Heart left ventricle (tissue), 16 donors: ENCODE measurements at regions not wholly inside any gene's neighbourhood (a gene's known extent, or its start where the extent isn't known, plus 50 kb on each side); places are given as distances from the start of the nearest gene placed in this dataset.

ENCODE experiments used
- ATAC-seq, 4 donors: fragments of 200-7000 bp; cut with Tn5 transposase; one replicate each; pipeline ENCODE4 v1.9.1; 2020 to 2022; ENCODE audit warnings: moderate library complexity in 4 of 4, mild to moderate bottlenecking in 3 of 4, moderate number of reproducible peaks in 1 of 4
- DNase-seq, 5 donors: peaks; one replicate each; pipeline ENCODE4 v3.0.0-alpha.2; 2020
- H3K27ac ChIP-seq, 12 donors: fragments of 200-600 bp; sonication (generic) in 4 of 12; one replicate each; pipeline versions ENCODE4 v1.5.0 to v1.8.0; 2016 to 2022; ENCODE audit warnings: mild to moderate bottlenecking in 2 of 12
- H3K27me3 ChIP-seq, 9 donors: fragments of 200-600 bp; sonication (generic) in 2 of 9; one replicate each; pipeline versions ENCODE4 v1.5.1 to v1.8.0; 2016 to 2022; ENCODE audit warnings: mild to moderate bottlenecking in 3 of 9
- H3K36me3 ChIP-seq, 9 donors: fragments of 200-600 bp; sonication (generic) in 2 of 9; one replicate each; pipeline versions ENCODE4 v1.5.0 to v1.8.0; 2018 to 2022; ENCODE audit warnings: mild to moderate bottlenecking in 2 of 9
- H3K4me1 ChIP-seq, 12 donors: fragments of 200-600 bp; sonication (generic) in 4 of 12; one replicate each; pipeline versions ENCODE4 v1.5.0 to v1.8.0; 2016 to 2022; ENCODE audit warnings: mild to moderate bottlenecking in 3 of 12
- H3K4me3 ChIP-seq, 12 donors: fragments of 200-600 bp; sonication (generic) in 4 of 12; one replicate each; pipeline versions ENCODE4 v1.5.0 to v1.8.0; 2017 to 2022; ENCODE audit warnings: mild to moderate bottlenecking in 9 of 12, moderate library complexity in 4 of 12
- H3K9me3 ChIP-seq, 12 donors: fragments of 200-600 bp; sonication (generic) in 4 of 12; one replicate each; pipeline versions ENCODE4 v1.5.0 to v1.8.0; 2016 to 2022; ENCODE audit warnings: mild to moderate bottlenecking in 1 of 12
- CTCF ChIP-seq, 12 donors: fragments of 200-600 bp; sonication (generic) in 4 of 12; IDR thresholded peaks; one replicate each; pipeline versions ENCODE4 v1.5.0 to v1.8.0; 2018 to 2022; ENCODE audit warnings: antibody characterized with exemption in 12 of 12, mild to moderate bottlenecking in 5 of 12
- POLR2A ChIP-seq, 2 donors: fragments of 450-650 bp; IDR thresholded peaks; one replicate each; pipeline ENCODE4 v1.6.1; 2017; ENCODE audit warnings: antibody characterized with exemption in 2 of 2, mild to moderate bottlenecking in 2 of 2, moderate library complexity in 2 of 2
- WGBS, 4 donors: extraction: QIAGEN DNeasy Blood & Tissue Kit in 2 of 4; methylation state at CpG; one replicate each; pipeline versions ENCODE4 v1.1.5 to v1.1.7; 2013 to 2018; 5-methylcytosine and 5-hydroxymethylcytosine counted together
- intact Hi-C, 10 donors: fragments of 100-400 bp; cut with DNase I; formaldehyde crosslinking; loops; one replicate each; pipeline versions ENCODE4 v1.11.1 to v1.14.2; 2022
- donor health status: ischemic (EF 13 %, LVEDD 7.1; RV severe dilation, severe dysfunction).
- donor health status: healthy with polysubstance abuse.
- donor health status: DM: no; HTN: yes; CAD: no.
- donor health status: DM: no; HTN: no; CAD: no.
- donor health status: ischemic (EF 25% LVEDD 6.9; RV normal size, moderate dysfunction).
- donor health status: ischemic (EF 25% LVEDD 5.7; RV mildly dilated, moderate dysfunction).
- donor health status: healthy.
- donor health status: DM: yes; HTN: yes; CAD: no.
- donor health status: ischemic (EF 35%, LVEDD 5.7; RV mildly dilated, moderate dysfunction).
- donor health status: nonischemic (EF 11% LVEDD 7.7; RV severe dilation, severe dysfunction).
- donor health status: DM: yes; HTN: yes; CAD: no.
- donor health status: PGD.
- donor health status: ischemic (EF 29% LVEDD 5.4; RV normal size, mild dysfunction).
- donor health status: nonischemic (EF 23%, LVEDD 6.1; RV moderate dilation, normal function).

GRCh38 chr16:9480503-9480902, 389.1 kb downstream of the HAPSTR1 start:
- 69 to 86% (median 84%) methylated on average over 3 of the region's 3 CpGs for WGBS, 4 donors

GRCh38 chr16:9481747-9482730, 390.6 kb downstream of the HAPSTR1 start:
- no peaks in the 10 kb centered on the region for H3K9me3 ChIP-seq
- H3K27ac ChIP-seq = no peak overlapping the region
- no peak overlapping the region for H3K4me3 ChIP-seq
- no peak for DNase-seq
- intact Hi-C loops = no loop called here
- ATAC-seq = no peak
- WGBS, 4 donors = 58 to 61% (median 60%) methylated on average over 18 of the region's 18 CpGs
- H3K27me3 ChIP-seq = peaks cover 0 to 9% (median 0%) of the 10 kb centered on the region in 9 donors
- no peaks in the 10 kb centered on the region for H3K4me1 ChIP-seq
- no peaks in the 10 kb centered on the region for H3K36me3 ChIP-seq
- TF ChIP-seq CTCF (IDR thresholded peaks at IDR 0.05) = no peak
- TF ChIP-seq POLR2A (IDR thresholded peaks at IDR 0.05) = no peak

More at GRCh38 chr16:9480503-9480902, 389.1 kb downstream of the HAPSTR1 start:
- intact Hi-C loops = no loop called here
- Histone ChIP-seq H3K27me3 (peaks cover 0 to 9% (median 0%) of the 10 kb centered on the region in 9 donors), H3K4me1 (no peaks in the 10 kb centered on the region), H3K36me3 (no peaks in the 10 kb centered on the region), H3K4me3 (no peak overlapping the region), H3K9me3 (no peaks in the 10 kb centered on the region), H3K27ac (no peak overlapping the region)
- no peak for DNase-seq
- no peak for ATAC-seq
- TF ChIP-seq POLR2A (IDR thresholded peaks at IDR 0.05) = no peak

- no peak for TF ChIP-seq CTCF (IDR thresholded peaks at IDR 0.05)
- no peak for TF ChIP-seq POLR2A (IDR thresholded peaks at IDR 0.05)
- H3K9me3 ChIP-seq = peaks cover 0 to 6% (median 0%) of the 10 kb centered on the region in 12 donors
- H3K36me3 ChIP-seq = no peaks in the 10 kb centered on the region
- peaks cover 0 to 9% (median 0%) of the 10 kb centered on the region in 9 donors for H3K27me3 ChIP-seq
- DNase-seq (no peak), ATAC-seq (no peak)
- H3K4me3 ChIP-seq = no peak overlapping the region
- intact Hi-C loops = no loop called here
- H3K27ac ChIP-seq = no peak overlapping the region
- no peaks in the 10 kb centered on the region for H3K4me1 ChIP-seq
- 61 to 76% (median 68%) methylated on average over 3 of the region's 3 CpGs for WGBS, 4 donors
These were observed 393.0 kb downstream of the HAPSTR1 start for GRCh38 chr16:9484426-9484825.

GRCh38 chr16:9484881-9485280, 393.4 kb downstream of the HAPSTR1 start:
- Histone ChIP-seq H3K4me3 (no peak overlapping the region), H3K4me1 (no peaks in the 10 kb centered on the region), H3K27me3 (peaks cover 0 to 9% (median 0%) of the 10 kb centered on the region in 9 donors), H3K36me3 (no peaks in the 10 kb centered on the region), H3K27ac (no peak overlapping the region), H3K9me3 (peaks cover 0 to 6% (median 0%) of the 10 kb centered on the region in 12 donors)
- TF ChIP-seq CTCF (IDR thresholded peaks at IDR 0.05) (no peak), POLR2A (IDR thresholded peaks at IDR 0.05) (no peak)
- ATAC-seq (no peak), DNase-seq (no peak)
- WGBS, 4 donors = 74 to 80% (median 78%) methylated on average over 5 of the region's 5 CpGs
- intact Hi-C loops = loop anchor here in 1 of 10 donors (5.0 kb wide), 1 partner anchor 38 kb away; no protein-coding TSS in a partner anchor
